HCT116 (cell line): ENCODE measurements at regions not wholly inside any gene's neighbourhood (a gene's known extent, or its start where the extent isn't known, plus 50 kb on each side); places are given as distances from the start of the nearest gene placed in this dataset.

Experiments
- ATAC-seq: fragments of 200-7000 bp; cut with Tn5 transposase; 2 replicates; pipeline ENCODE4 v1.9.1; 2020; ENCODE audit warnings: mild to moderate bottlenecking, moderate library complexity
- BruUV-seq: library from RNA; stranded (reverse); fragments of 400-500 nt; replicated peaks from 2 replicates; lab custom pipeline; 2021; lab: Mats Ljungman, UMichigan
- CTCF ChIA-PET: fragments of 300-600 bp; sonication (Branson Sonifier 250); formaldehyde crosslinking; loops from one replicate; lab custom pipeline; 2021; ENCODE audit warnings: antibody characterized with exemption; lab: Charles Lee
- POLR2A ChIA-PET: fragments of 300-600, 350-600 bp; sonication (Branson Sonifier 250); formaldehyde crosslinking; loops from one replicate; lab custom pipeline; 2021; ENCODE audit warnings: antibody characterized with exemption; lab: Charles Lee
- RAD21 ChIA-PET, 2 experiments: fragments of 300-600 bp; sonication (Branson Sonifier 250); formaldehyde crosslinking; loops; one replicate each; lab custom pipeline; 2023; ENCODE audit warnings: low total read pairs in 2 of 2; ENCODE audit not compliant: uncharacterized antibody in 2 of 2, unreplicated experiment in 2 of 2, low non-redundant PET in 1 of 2; lab: Charles Lee
- DNase-seq: peaks from one replicate; pipeline ENCODE4 v3.0.0-alpha.2; 2010; ENCODE audit warnings: low read depth, low spot score
- H2AFZ ChIP-seq: fragments of 200-600 bp; shearing (Covaris generic), sonication (generic); 2 replicates; pipeline ENCODE4 v1.6.1; 2017; ENCODE audit warnings: low read depth, mixed run types, mixed read lengths, antibody characterized with exemption, low read length; ENCODE audit not compliant: poor library complexity, severe bottlenecking
- H3K27ac ChIP-seq: 2 replicates; pipeline ENCODE4 v1.5.1; 2012; ENCODE audit warnings: low read depth, low read length
- H3K27me3 ChIP-seq: fragments of 200-600 bp; sonication (generic); 2 replicates; pipeline ENCODE4 v1.6.1; 2016; ENCODE audit warnings: mixed run types, low read length, mixed read lengths; ENCODE audit not compliant: insufficient read depth
- H3K36me3 ChIP-seq, 2 experiments: fragments of 200-500 bp in 1 of 2; fragments of 200-600 bp in 1 of 2; sonication (Bioruptor generic) in 1 of 2; sonication (generic) in 1 of 2; 2 replicates each; pipeline versions ENCODE4 v1.5.1 to v1.6.1; 2014 to 2016; ENCODE audit warnings: low read length in 2 of 2, inconsistent platforms in 1 of 2, mixed read lengths in 1 of 2, mixed run types in 1 of 2; ENCODE audit not compliant: insufficient read depth in 2 of 2, control insufficient read depth in 1 of 2
- H3K4me1 ChIP-seq, 2 experiments: fragments of 200-600 bp in 1 of 2; sonication (generic) in 1 of 2; 2 replicates each; pipeline versions ENCODE4 v1.5.1 to v1.6.1; 2012 to 2017; ENCODE audit warnings: low read length in 2 of 2, inconsistent platforms in 1 of 2, mild to moderate bottlenecking in 1 of 2, mixed read lengths in 1 of 2, mixed run types in 1 of 2, moderate library complexity in 1 of 2; ENCODE audit not compliant: insufficient read depth in 2 of 2, control insufficient read depth in 1 of 2
- H3K4me2 ChIP-seq: fragments of 200-600 bp; sonication (generic); 2 replicates; pipeline ENCODE4 v1.6.1; 2017; ENCODE audit warnings: mixed run types, low read length, mixed read lengths
- H3K4me3 ChIP-seq, 2 experiments: fragments of 200-600 bp in 1 of 2; sonication (generic) in 1 of 2; replicated peaks in 1 of 2; 2 replicates each; pipeline ENCODE4 v1.5.1; 2011 to 2016; ENCODE audit warnings: low read length in 2 of 2, control low read depth in 1 of 2, low read depth in 1 of 2, mild to moderate bottlenecking in 1 of 2, mixed read lengths in 1 of 2, mixed run types in 1 of 2
- H3K79me2 ChIP-seq: fragments of 200-600 bp; sonication (generic); 2 replicates; pipeline ENCODE4 v1.6.1; 2017; ENCODE audit warnings: mild to moderate bottlenecking, mixed run types, low read length, moderate library complexity, mixed read lengths; ENCODE audit not compliant: insufficient read depth
- H3K9ac ChIP-seq: fragments of 200-600 bp; sonication (generic); 2 replicates; pipeline ENCODE4 v1.6.1; 2016; ENCODE audit warnings: low read length, mixed read lengths
- H3K9me2 ChIP-seq: fragments of 200-600 bp; sonication (generic), shearing (Covaris generic); 2 replicates; pipeline ENCODE4 v1.6.1; 2017; ENCODE audit warnings: mixed run types, mild to moderate bottlenecking, moderate library complexity; ENCODE audit not compliant: insufficient read depth
- H3K9me3 ChIP-seq, 2 experiments: fragments of 200-500 bp in 1 of 2; fragments of 200-600 bp in 1 of 2; sonication (Bioruptor generic) in 1 of 2; sonication (generic) in 1 of 2; 2 replicates each; pipeline ENCODE4 v1.6.1; 2014 to 2017; ENCODE audit warnings: low read length in 2 of 2, mixed read lengths in 2 of 2, inconsistent platforms in 1 of 2, low read depth in 1 of 2, mild to moderate bottlenecking in 1 of 2, mixed run types in 1 of 2, moderate library complexity in 1 of 2; ENCODE audit not compliant: control insufficient read depth in 1 of 2, insufficient read depth in 1 of 2
- H4K20me1 ChIP-seq: fragments of 200-600 bp; sonication (generic), shearing (Covaris generic); 2 replicates; pipeline ENCODE4 v1.6.1; 2017; ENCODE audit warnings: mixed run types, mild to moderate bottlenecking, moderate library complexity; ENCODE audit not compliant: insufficient read depth
- CEBPB ChIP-seq: IDR thresholded peaks from 2 replicates; pipeline ENCODE4 v1.6.1; 2012; ENCODE audit warnings: low read depth
- CTCF ChIP-seq, 3 experiments: fragments of 200-600 bp in 1 of 3; sonication (generic) in 1 of 3; IDR thresholded peaks in 2 of 3; conservative IDR thresholded peaks in 1 of 3; 2 replicates each; pipeline ENCODE4 v1.5.1; 2012 to 2017; ENCODE audit warnings: low read depth in 2 of 3, low read length in 2 of 3, antibody characterized with exemption in 1 of 3, borderline replicate concordance in 1 of 3, control low read depth in 1 of 3, mild to moderate bottlenecking in 1 of 3, mixed read lengths in 1 of 3, mixed run types in 1 of 3, moderate library complexity in 1 of 3; ENCODE audit not compliant: insufficient read depth in 1 of 3
- ELF1 ChIP-seq: IDR thresholded peaks from 2 replicates; pipeline ENCODE4 v1.6.1; 2012; ENCODE audit warnings: low read depth, borderline replicate concordance
- JUND ChIP-seq: IDR thresholded peaks from 2 replicates; pipeline ENCODE4 v1.6.1; 2012
- POLR2AphosphoS5 ChIP-seq: IDR thresholded peaks from 2 replicates; pipeline ENCODE4 v1.6.1; 2011; ENCODE audit warnings: mild to moderate bottlenecking, low read depth, low read length, moderate library complexity
- REST ChIP-seq: IDR thresholded peaks from 2 replicates; pipeline ENCODE4 v1.6.1; 2012; ENCODE audit warnings: low read depth
- SIN3A ChIP-seq: IDR thresholded peaks from 2 replicates; pipeline ENCODE4 v1.6.1; 2012; ENCODE audit warnings: low read depth
- SP1 ChIP-seq: IDR thresholded peaks from 2 replicates; pipeline ENCODE4 v1.6.1; 2012; ENCODE audit warnings: low read depth
- ZFX ChIP-seq: fragments of 450-650 bp; IDR thresholded peaks from 2 replicates; pipeline ENCODE4 v1.6.1; 2017
- ZNF274 ChIP-seq: fragments of 200-500 bp; sonication (Bioruptor generic); IDR thresholded peaks from 2 replicates; pipeline ENCODE4 v1.6.1; 2014; ENCODE audit warnings: mild to moderate bottlenecking, low read depth, low read length, inconsistent platforms
- intact Hi-C: fragments of 100-400 bp; cut with micrococcal nuclease; formaldehyde crosslinking; loops from 2 replicates; pipeline ENCODE4 v1.10.0; 2022

DNA sequence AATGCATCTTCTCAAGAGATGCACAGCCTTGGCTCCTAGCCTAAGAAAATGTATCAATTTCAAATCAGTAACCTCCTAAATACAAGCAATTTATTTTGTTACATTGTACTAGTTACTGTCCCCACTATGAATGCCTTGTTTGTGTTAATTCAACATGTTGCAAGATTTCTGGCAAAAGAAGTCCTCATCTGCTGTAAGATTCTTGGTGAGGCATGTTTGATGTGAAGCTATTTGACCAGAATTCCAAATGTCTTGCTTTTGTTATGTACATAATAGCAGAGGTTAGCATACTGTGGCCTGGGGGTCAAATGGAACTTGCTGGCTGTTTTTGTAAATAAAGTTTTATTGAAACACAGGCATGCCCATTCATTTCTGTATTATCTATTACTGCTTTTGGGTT is 1023.1 kb upstream of the WWC1 start:
- no peaks in the 10 kb centered on the region for H3K27me3 ChIP-seq
- intact Hi-C loops, result no loop called here
- no peak overlapping the region for H3K4me2 ChIP-seq
- H3K9me3 ChIP-seq, result peaks cover 0 to 9% of the 10 kb centered on the region in 2 experiments; a peak in 2 of 4 replicates
- no peaks in the 10 kb centered on the region for H3K4me1 ChIP-seq
- H3K9ac ChIP-seq, result no peak overlapping the region
- TF ChIP-seq ELF1, result no peak
- no peak for TF ChIP-seq SP1
- TF ChIP-seq ZNF274, result no peak
- TF ChIP-seq SIN3A, result no peak
- TF ChIP-seq ZFX, result no peak
- no peak for TF ChIP-seq JUND
- no peak for TF ChIP-seq CEBPB
- no peak for TF ChIP-seq CTCF (IDR thresholded peaks at IDR 0.05 in 2 of 3, conservative IDR thresholded peaks at IDR 0.05 in 1 of 3; ENCODE audit: borderline replicate concordance in 1 of 3, insufficient read depth in 1 of 3, low read depth in 2 of 3, low read length in 2 of 3)
- TF ChIP-seq POLR2AphosphoS5, result no peak
- TF ChIP-seq REST, result no peak
- TF ChIP-seq, all 23 proteins: peak for 0
- no peak overlapping the region for H2AFZ ChIP-seq
- H3K4me3 ChIP-seq, result no peak overlapping the region
- no peaks in the 10 kb centered on the region for H4K20me1 ChIP-seq
- H3K27ac ChIP-seq, result no peak overlapping the region
- DNase-seq (no peak), ATAC-seq (no peak)
- H3K9me2 ChIP-seq, result no peaks in the 10 kb centered on the region
- H3K36me3 ChIP-seq, result no peaks in the 10 kb centered on the region
- no peaks in the 10 kb centered on the region for H3K79me2 ChIP-seq
- RAD21 ChIA-PET, result no interaction called here
- CTCF ChIA-PET, result no interaction called here
- BruUV-seq, result no TSS peak
- POLR2A ChIA-PET, result no interaction called here
